Suprapubic skin (tissue), 4 donors: ENCODE measurements at regions not wholly inside any gene's neighbourhood (a gene's known extent, or its start where the extent isn't known, plus 50 kb on each side); places are given as distances from the start of the nearest gene placed in this dataset.

Experiments
- DNase-seq, 2 donors: peaks; one replicate each; pipeline ENCODE4 v3.0.0-alpha.2; 2019; ENCODE audit warnings: low spot score in 2 of 2
- H3K27ac ChIP-seq: fragments of 200-600 bp; sonication (generic); one replicate; pipeline ENCODE4 v1.5.1; 2019
- H3K27me3 ChIP-seq: fragments of 200-600 bp; sonication (generic); one replicate; pipeline ENCODE4 v1.5.1; 2019
- H3K36me3 ChIP-seq: fragments of 200-600 bp; sonication (generic); one replicate; pipeline ENCODE4 v1.5.1; 2019
- H3K4me1 ChIP-seq: fragments of 200-600 bp; sonication (generic); one replicate; pipeline ENCODE4 v1.5.1; 2019
- H3K4me3 ChIP-seq: fragments of 200-600 bp; sonication (generic); one replicate; pipeline ENCODE4 v1.5.1; 2019; ENCODE audit warnings: mild to moderate bottlenecking
- H3K9me3 ChIP-seq: fragments of 200-600 bp; sonication (generic); one replicate; pipeline ENCODE4 v1.5.1; 2019
- CTCF ChIP-seq, 2 donors: fragments of 200-600 bp in 1 of 2; fragments of 450-650 bp in 1 of 2; sonication (generic) in 1 of 2; IDR thresholded peaks; one replicate each; pipeline ENCODE4 v1.5.1; 2016 to 2019; ENCODE audit warnings: antibody characterized with exemption in 2 of 2, mild to moderate bottlenecking in 1 of 2, moderate library complexity in 1 of 2
- EP300 ChIP-seq: sonication (generic); formaldehyde crosslinking; IDR thresholded peaks from one replicate; pipeline ENCODE4 v1.6.1; 2017; ENCODE audit warnings: antibody characterized with exemption
- POLR2A ChIP-seq, 2 donors: fragments of 450-650 bp; IDR thresholded peaks; one replicate each; pipeline ENCODE4 v1.6.1; 2017; ENCODE audit warnings: antibody characterized with exemption in 2 of 2, mild to moderate bottlenecking in 2 of 2, moderate library complexity in 2 of 2
- POLR2AphosphoS5 ChIP-seq, 3 donors: sonication (generic); formaldehyde crosslinking; IDR thresholded peaks; one replicate each; pipeline ENCODE4 v1.6.1; 2017; ENCODE audit warnings: antibody characterized with exemption in 3 of 3
- WGBS: methylation state at CpG from one replicate; pipeline ENCODE4 v1.1.5; 2018; 5-methylcytosine and 5-hydroxymethylcytosine counted together

GRCh38 chr2:14951569-14952285, 319.2 kb downstream of the LRATD1 start:
- DNase-seq, result no peak
- Histone ChIP-seq H3K9me3 (no peaks in the 10 kb centered on the region), H3K4me1 (no peaks in the 10 kb centered on the region), H3K27ac (no peak overlapping the region), H3K27me3 (no peaks in the 10 kb centered on the region), H3K36me3 (no peaks in the 10 kb centered on the region), H3K4me3 (no peak overlapping the region)
- TF ChIP-seq POLR2A (IDR thresholded peaks at IDR 0.05) (no peak), CTCF (IDR thresholded peaks at IDR 0.05) (no peak), EP300 (no peak)
- 81% methylated on average over 5 of the region's 5 CpGs for WGBS

- Histone ChIP-seq H3K27ac (no peak overlapping the region), H3K4me3 (no peak overlapping the region), H3K27me3 (no peaks in the 10 kb centered on the region), H3K9me3 (no peaks in the 10 kb centered on the region), H3K36me3 (no peaks in the 10 kb centered on the region), H3K4me1 (no peaks in the 10 kb centered on the region)
- TF ChIP-seq POLR2A (IDR thresholded peaks at IDR 0.05) (no peak), CTCF (IDR thresholded peaks at IDR 0.05) (no peak), EP300 (no peak), POLR2AphosphoS5 (IDR thresholded peaks at IDR 0.05) (no peak)
- WGBS, result 75% methylated on average over 6 of the region's 6 CpGs
- DNase-seq, result no peak
Measured at GRCh38 chr2:14952400-14952963, 320.0 kb downstream of the LRATD1 start.

- 83% methylated on average over 2 of the region's 2 CpGs for WGBS
Measured at GRCh38 chr2:14960686-14961324, 328.3 kb downstream of the LRATD1 start.

GRCh38 chr2:14967729-14968128, 335.2 kb downstream of the LRATD1 start:
- no peaks in the 10 kb centered on the region for H3K27me3 ChIP-seq
- H3K4me1 ChIP-seq, result no peaks in the 10 kb centered on the region
- H3K36me3 ChIP-seq, result no peaks in the 10 kb centered on the region
- no peak overlapping the region for H3K27ac ChIP-seq
- no peak overlapping the region for H3K4me3 ChIP-seq
- WGBS, result 56% methylated on average over 2 of the region's 2 CpGs
- TF ChIP-seq POLR2AphosphoS5 (IDR thresholded peaks at IDR 0.05) (no peak), EP300 (no peak), CTCF (IDR thresholded peaks at IDR 0.05) (no peak), POLR2A (IDR thresholded peaks at IDR 0.05) (no peak)
- no peaks in the 10 kb centered on the region for H3K9me3 ChIP-seq
- no peak for DNase-seq

More at GRCh38 chr2:14960686-14961324, 328.3 kb downstream of the LRATD1 start:
- H3K4me1 ChIP-seq, result no peaks in the 10 kb centered on the region
- H3K27ac ChIP-seq, result no peak overlapping the region
- H3K9me3 ChIP-seq, result no peaks in the 10 kb centered on the region
- no peaks in the 10 kb centered on the region for H3K27me3 ChIP-seq
- no peak overlapping the region for H3K4me3 ChIP-seq
- DNase-seq, result no peak
- H3K36me3 ChIP-seq, result no peaks in the 10 kb centered on the region
- no peak for TF ChIP-seq POLR2AphosphoS5 (IDR thresholded peaks at IDR 0.05)

- DNase-seq, result no peak
- no peaks in the 10 kb centered on the region for H3K4me1 ChIP-seq
- no peaks in the 10 kb centered on the region for H3K27me3 ChIP-seq
- no peak overlapping the region for H3K4me3 ChIP-seq
- 74% methylated on average over 2 of the region's 2 CpGs for WGBS
- H3K27ac ChIP-seq, result no peak overlapping the region
- no peaks in the 10 kb centered on the region for H3K36me3 ChIP-seq
- H3K9me3 ChIP-seq, result no peaks in the 10 kb centered on the region
- no peak for TF ChIP-seq CTCF (IDR thresholded peaks at IDR 0.05)
- no peak for TF ChIP-seq EP300
- no peak for TF ChIP-seq POLR2AphosphoS5 (IDR thresholded peaks at IDR 0.05)
- no peak for TF ChIP-seq POLR2A (IDR thresholded peaks at IDR 0.05)
Measured at GRCh38 chr2:14975381-14975780, 342.9 kb downstream of the LRATD1 start.
